Psoas muscle (tissue), 7 donors: ENCODE measurements at regions not wholly inside any gene's neighbourhood (a gene's known extent, or its start where the extent isn't known, plus 50 kb on each side); places are given as distances from the start of the nearest gene placed in this dataset.

Experiments
- ATAC-seq, 4 donors: fragments of 200-7000 bp; cut with Tn5 transposase; one replicate each; pipeline ENCODE4 v1.9.1; 2020; ENCODE audit warnings: moderate library complexity in 3 of 4, mild to moderate bottlenecking in 2 of 4
- DNase-seq, 2 donors: peaks; one replicate each; pipeline ENCODE4 v3.0.0-alpha.2; 2020
- H3K27ac ChIP-seq: fragments of 200-600 bp; one replicate; pipeline ENCODE4 v1.8.0; 2022
- H3K27me3 ChIP-seq, 3 donors: fragments of 200-600 bp in 1 of 3; one replicate each; pipeline versions ENCODE4 v1.6.1 to v1.8.0; 2013 to 2022; ENCODE audit warnings: low read length in 2 of 3, mild to moderate bottlenecking in 2 of 3, moderate library complexity in 1 of 3; ENCODE audit not compliant: insufficient read depth in 3 of 3
- H3K36me3 ChIP-seq, 2 donors: fragments of 200-600 bp in 1 of 2; one replicate each; pipeline versions ENCODE4 v1.6.1 to v1.8.0; 2013 to 2022; ENCODE audit warnings: low read depth in 1 of 2, mild to moderate bottlenecking in 1 of 2, moderate library complexity in 1 of 2; ENCODE audit not compliant: insufficient read depth in 1 of 2
- H3K4me1 ChIP-seq: fragments of 200-600 bp; one replicate; pipeline ENCODE4 v1.8.0; 2022
- H3K4me3 ChIP-seq: fragments of 200-600 bp; one replicate; pipeline ENCODE4 v1.8.0; 2022; ENCODE audit warnings: mild to moderate bottlenecking
- H3K9me3 ChIP-seq: fragments of 200-600 bp; one replicate; pipeline ENCODE4 v1.8.0; 2022
- CTCF ChIP-seq: fragments of 200-600 bp; IDR thresholded peaks from one replicate; pipeline ENCODE4 v1.8.0; 2022; ENCODE audit warnings: antibody characterized with exemption
- WGBS, 3 donors: extraction: QIAGEN DNeasy Blood & Tissue Kit; methylation state at CpG; one replicate each; pipeline versions ENCODE4 v1.1.6 to v1.1.7; 2013; 5-methylcytosine and 5-hydroxymethylcytosine counted together
- intact Hi-C, 2 donors: fragments of 100-400 bp; cut with DNase I; formaldehyde crosslinking; loops; one replicate each; pipeline versions ENCODE4 v1.11.0 to v1.14.2; 2022
- donor health status: healthy with polysubstance abuse.
- donor health status: DM: no; HTN: no; CAD: no; lungs with moderate emphysema.
- donor health status: Bipolar disorder and iron deficiency.
- donor health status: healthy.
- donor health status: DM: yes; HTN: yes; CAD: no.
- donor health status: DM: no; HTN: no; CAD: no.
- donor health status: DM: yes; HTN: yes; CAD: no.

GRCh38 chr13:89708013-89708412 lies 1639.5 kb upstream of the MIR17HG start:
- no peaks in the 10 kb centered on the region for H3K9me3 ChIP-seq
- H3K27ac ChIP-seq = no peak overlapping the region
- H3K4me1 ChIP-seq = no peaks in the 10 kb centered on the region
- no peak for TF ChIP-seq CTCF
- no peaks in the 10 kb centered on the region for H3K27me3 ChIP-seq
- DNase-seq = no peak
- H3K4me3 ChIP-seq = no peak overlapping the region
- intact Hi-C loops = loop anchor here in 1 of 2 donors (5.0 kb wide), 1 partner anchor 1726 kb away; no protein-coding TSS in a partner anchor
- ATAC-seq = no peak
- H3K36me3 ChIP-seq = no peaks in the 10 kb centered on the region
- 79% methylated on average over 6 of the region's 6 CpGs for WGBS, 3 donors

GRCh38 chr13:89721216-89721615 lies 1626.3 kb upstream of the MIR17HG start:
- 78 to 86% (median 79%) methylated on average over 4 of the region's 4 CpGs for WGBS, 3 donors

GRCh38 chr13:89726690-89727435 lies 1620.6 kb upstream of the MIR17HG start:
- Histone ChIP-seq H3K36me3 (no peaks in the 10 kb centered on the region), H3K27ac (no peak overlapping the region), H3K27me3 (no peaks in the 10 kb centered on the region), H3K4me1 (no peaks in the 10 kb centered on the region), H3K9me3 (no peaks in the 10 kb centered on the region), H3K4me3 (no peak overlapping the region)
- WGBS, 3 donors = 53 to 57% (median 54%) methylated on average over 2 of the region's 2 CpGs
- DNase-seq (no peak), ATAC-seq (no peak)
- intact Hi-C loops = no loop called here
- no peak for TF ChIP-seq CTCF

More at GRCh38 chr13:89721216-89721615, 1626.3 kb upstream of the MIR17HG start:
- Histone ChIP-seq H3K4me3 (no peak overlapping the region), H3K9me3 (no peaks in the 10 kb centered on the region), H3K27ac (no peak overlapping the region), H3K4me1 (no peaks in the 10 kb centered on the region), H3K27me3 (no peaks in the 10 kb centered on the region), H3K36me3 (no peaks in the 10 kb centered on the region)
- intact Hi-C loops = no loop called here
- no peak for ATAC-seq
- TF ChIP-seq CTCF = no peak
- no peak for DNase-seq

- Histone ChIP-seq H3K36me3 (no peaks in the 10 kb centered on the region), H3K27ac (no peak overlapping the region), H3K4me3 (no peak overlapping the region), H3K4me1 (no peaks in the 10 kb centered on the region), H3K27me3 (no peaks in the 10 kb centered on the region), H3K9me3 (no peaks in the 10 kb centered on the region)
- no peak for TF ChIP-seq CTCF
- ATAC-seq (no peak), DNase-seq (no peak)
- WGBS, 3 donors = 56 to 70% (median 62%) methylated on average over 5 of the region's 5 CpGs
- intact Hi-C loops = no loop called here
Observed at GRCh38 chr13:89733829-89734228, 1613.7 kb upstream of the MIR17HG start.

GRCh38 chr13:89737051-89737450 lies 1610.4 kb upstream of the MIR17HG start:
- TF ChIP-seq CTCF = no peak
- 77 to 84% (median 82%) methylated on average over 2 of the region's 2 CpGs for WGBS, 3 donors
- Histone ChIP-seq H3K9me3 (no peaks in the 10 kb centered on the region), H3K4me3 (no peak overlapping the region), H3K36me3 (no peaks in the 10 kb centered on the region), H3K27me3 (no peaks in the 10 kb centered on the region), H3K4me1 (no peaks in the 10 kb centered on the region), H3K27ac (no peak overlapping the region)
- intact Hi-C loops = no loop called here
- no peak for DNase-seq
- ATAC-seq = no peak
